NCI-H2227 (cell line): ENCODE measurements at regions not wholly inside any gene's neighbourhood (a gene's known extent, or its start where the extent isn't known, plus 50 kb on each side); places are given as distances from the start of the nearest gene placed in this dataset.

ENCODE experiments used
- DNase-seq: peaks from one replicate; lab custom pipeline; 2025; ENCODE audit not compliant: unreplicated experiment; lab: John Stamatoyannopoulos, UW

GRCh38 chr3:153596401-153596800, 434.4 kb downstream of the RAP2B start:
- no peak for DNase-seq

GRCh38 chr3:153599685-153600084, 437.7 kb downstream of the RAP2B start:
- DNase-seq, result no peak

GRCh38 chr3:153600896-153601295, 438.9 kb downstream of the RAP2B start:
- no peak for DNase-seq

GRCh38 chr3:153601374-153601853, 439.4 kb downstream of the RAP2B start:
- DNase-seq, result no peak

GRCh38 chr3:153602801-153603200, 440.8 kb downstream of the RAP2B start:
- no peak for DNase-seq

GRCh38 chr3:153614140-153614539, 452.1 kb downstream of the RAP2B start:
- no peak for DNase-seq

- no peak for DNase-seq
Observed at GRCh38 chr3:153614563-153614962, 452.5 kb downstream of the RAP2B start.

GRCh38 chr3:153615863-153616262, 453.8 kb downstream of the RAP2B start:
- DNase-seq, result no peak

GRCh38 chr3:153617463-153617862, 455.4 kb downstream of the RAP2B start:
- no peak for DNase-seq

- DNase-seq, result no peak
Observed at GRCh38 chr3:153618176-153618575, 456.1 kb downstream of the RAP2B start.

GRCh38 chr3:153619268-153619667, 457.2 kb downstream of the RAP2B start:
- DNase-seq, result no peak

GRCh38 chr3:153621953-153622352, 459.9 kb downstream of the RAP2B start:
- DNase-seq, result no peak

GRCh38 chr3:153623834-153624233, 461.8 kb downstream of the RAP2B start:
- DNase-seq, result no peak

- no peak for DNase-seq
Observed at GRCh38 chr3:153624310-153625030, 462.4 kb downstream of the RAP2B start.

GRCh38 chr3:153625506-153625905, 463.5 kb downstream of the RAP2B start:
- no peak for DNase-seq

GRCh38 chr3:153626158-153626557, 464.1 kb downstream of the RAP2B start:
- DNase-seq, result no peak

GRCh38 chr3:153628591-153628990, 466.6 kb downstream of the RAP2B start:
- no peak for DNase-seq

GRCh38 chr3:153629148-153629547, 467.1 kb downstream of the RAP2B start:
- DNase-seq, result no peak

GRCh38 chr3:153631102-153631501, 469.1 kb downstream of the RAP2B start:
- DNase-seq, result no peak

GRCh38 chr3:153631664-153632063, 469.6 kb downstream of the RAP2B start:
- DNase-seq, result no peak

GRCh38 chr3:153633407-153633806, 471.4 kb downstream of the RAP2B start:
- DNase-seq, result no peak

GRCh38 chr3:153634683-153635082, 472.7 kb downstream of the RAP2B start:
- DNase-seq, result no peak

- DNase-seq, result no peak
Observed at GRCh38 chr3:153639631-153640030, 477.6 kb downstream of the RAP2B start.
